Small intestine (tissue), 7 donors: ENCODE measurements at regions not wholly inside any gene's neighbourhood (a gene's known extent, or its start where the extent isn't known, plus 50 kb on each side); places are given as distances from the start of the nearest gene placed in this dataset.

Experiments used
- DNase-seq, 2 donors: peaks; one replicate each; pipeline versions ENCODE4 v3.0.0 to v3.0.0-alpha.2; 2013
- FAIRE-seq: peaks from 2 replicates; lab custom pipeline; 2012; peaks lifted over from hg19 to GRCh38; lab: Jason Lieb, UNC
- H3K27ac ChIP-seq, 3 donors: one replicate each; pipeline ENCODE4 v1.5.1; 2013; ENCODE audit warnings: low read length in 2 of 3, mild to moderate bottlenecking in 2 of 3, control low read depth in 1 of 3, inconsistent platforms in 1 of 3, low read depth in 1 of 3, moderate library complexity in 1 of 3
- H3K27me3 ChIP-seq, 3 donors: one replicate each; pipeline ENCODE4 v1.6.1; 2013; ENCODE audit warnings: low read length in 3 of 3, inconsistent platforms in 1 of 3; ENCODE audit not compliant: control insufficient read depth in 3 of 3, insufficient read depth in 3 of 3
- H3K36me3 ChIP-seq, 3 donors: one replicate each; pipeline ENCODE4 v1.6.1; 2013; ENCODE audit warnings: low read length in 3 of 3, inconsistent platforms in 1 of 3, low read depth in 1 of 3, mild to moderate bottlenecking in 1 of 3, moderate library complexity in 1 of 3; ENCODE audit not compliant: control insufficient read depth in 3 of 3, insufficient read depth in 2 of 3
- H3K4me1 ChIP-seq, 3 donors: one replicate each; pipeline ENCODE4 v1.6.1; 2013; ENCODE audit warnings: low read length in 2 of 3, inconsistent platforms in 1 of 3, low read depth in 1 of 3, mild to moderate bottlenecking in 1 of 3, moderate library complexity in 1 of 3; ENCODE audit not compliant: control insufficient read depth in 3 of 3, insufficient read depth in 2 of 3
- H3K4me3 ChIP-seq, 3 donors: one replicate each; pipeline ENCODE4 v1.5.1; 2013; ENCODE audit warnings: low read length in 3 of 3, control low read depth in 1 of 3, inconsistent platforms in 1 of 3, low read depth in 1 of 3, mild to moderate bottlenecking in 1 of 3, moderate library complexity in 1 of 3
- H3K9me3 ChIP-seq, 2 donors: one replicate each; pipeline ENCODE4 v1.6.1; 2013; ENCODE audit warnings: low read depth in 1 of 2, low read length in 1 of 2; ENCODE audit not compliant: control insufficient read depth in 2 of 2, insufficient read depth in 1 of 2
- WGBS, 3 donors: extraction: QIAGEN DNeasy Blood & Tissue Kit; methylation state at CpG; one replicate each; pipeline ENCODE4 v1.1.7; 2013; 5-methylcytosine and 5-hydroxymethylcytosine counted together
- donor health status: healthy with polysubstance abuse.
- donor health status: control.
- donor health status: control.
- donor health status: Bipolar disorder and iron deficiency.
- donor health status: healthy.

- no peak for DNase-seq
- H3K4me3 ChIP-seq = no peak overlapping the region
Measured at GRCh38 chr18:2258954-2259353, 312.4 kb downstream of the METTL4 start.

GRCh38 chr18:2263303-2263890 is 307.9 kb downstream of the METTL4 start:
- Histone ChIP-seq H3K4me1 (no peaks in the 10 kb centered on the region), H3K36me3 (no peaks in the 10 kb centered on the region), H3K27me3 (peaks cover 0 to 2% (median 0%) of the 10 kb centered on the region in 3 donors), H3K4me3 (no peak overlapping the region), H3K27ac (no peak overlapping the region), H3K9me3 (no peaks in the 10 kb centered on the region)
- no peak for FAIRE-seq
- DNase-seq = no peak
- 91 to 93% (median 93%) methylated on average over 8 of the region's 8 CpGs for WGBS, 3 donors

More at GRCh38 chr18:2258954-2259353, 312.4 kb downstream of the METTL4 start:
- no peaks in the 10 kb centered on the region for H3K4me1 ChIP-seq
- no peaks in the 10 kb centered on the region for H3K36me3 ChIP-seq
- H3K27ac ChIP-seq = no peak overlapping the region
- WGBS, 3 donors = 60 to 66% (median 62%) methylated on average over 6 of the region's 6 CpGs
- H3K27me3 ChIP-seq = no peaks in the 10 kb centered on the region
- no peak for FAIRE-seq
- H3K9me3 ChIP-seq = no peaks in the 10 kb centered on the region

GRCh38 chr18:2274613-2275012 is 296.7 kb downstream of the METTL4 start:
- H3K4me1 ChIP-seq = no peaks in the 10 kb centered on the region
- FAIRE-seq = no peak
- no peak overlapping the region for H3K27ac ChIP-seq
- H3K27me3 ChIP-seq = no peaks in the 10 kb centered on the region
- H3K4me3 ChIP-seq = no peak overlapping the region
- 78 to 85% (median 83%) methylated on average over 2 of the region's 2 CpGs for WGBS, 3 donors
- H3K36me3 ChIP-seq = no peaks in the 10 kb centered on the region
- no peaks in the 10 kb centered on the region for H3K9me3 ChIP-seq
- DNase-seq = no peak

- FAIRE-seq = no peak
- DNase-seq = no peak
- no peaks in the 10 kb centered on the region for H3K27me3 ChIP-seq
- H3K9me3 ChIP-seq = no peaks in the 10 kb centered on the region
- H3K4me1 ChIP-seq = no peaks in the 10 kb centered on the region
- H3K27ac ChIP-seq = no peak overlapping the region
- no peak overlapping the region for H3K4me3 ChIP-seq
- WGBS, 3 donors = 54 to 65% (median 58%) methylated on average over 1 of the region's 1 CpG
- H3K36me3 ChIP-seq = no peaks in the 10 kb centered on the region
Measured at GRCh38 chr18:2281086-2281485, 290.2 kb downstream of the METTL4 start.

- no peak overlapping the region for H3K4me3 ChIP-seq
- H3K4me1 ChIP-seq = no peaks in the 10 kb centered on the region
- H3K36me3 ChIP-seq = no peaks in the 10 kb centered on the region
- H3K9me3 ChIP-seq = no peaks in the 10 kb centered on the region
- H3K27me3 ChIP-seq = no peaks in the 10 kb centered on the region
- WGBS, 3 donors = 62 to 73% (median 63%) methylated on average over 11 of the region's 11 CpGs
- no peak for FAIRE-seq
- H3K27ac ChIP-seq = no peak overlapping the region
- DNase-seq = no peak
Measured at GRCh38 chr18:2281523-2282199, 289.6 kb downstream of the METTL4 start.

- Histone ChIP-seq H3K9me3 (peaks cover 0 to 2% of the 10 kb centered on the region in 2 donors), H3K36me3 (no peaks in the 10 kb centered on the region), H3K27ac (no peak overlapping the region), H3K4me1 (no peaks in the 10 kb centered on the region), H3K4me3 (no peak overlapping the region), H3K27me3 (no peaks in the 10 kb centered on the region)
- FAIRE-seq = no peak
- DNase-seq = no peak
- 58 to 80% (median 68%) methylated on average over 5 to 7 of the region's 7 CpGs for WGBS, 3 donors
Measured at GRCh38 chr18:2293109-2293839, 278.0 kb downstream of the METTL4 start.

GRCh38 chr18:2301316-2301715 is 270.0 kb downstream of the METTL4 start:
- Histone ChIP-seq H3K4me3 (no peak overlapping the region), H3K27me3 (no peaks in the 10 kb centered on the region), H3K27ac (no peak overlapping the region), H3K36me3 (no peaks in the 10 kb centered on the region), H3K9me3 (no peaks in the 10 kb centered on the region), H3K4me1 (no peaks in the 10 kb centered on the region)
- DNase-seq (peak in 1 of 2 donors; percentile 19), FAIRE-seq (no peak)
- WGBS, 3 donors = 21 to 64% (median 43%) methylated on average over 2 of the region's 2 CpGs

- 52 to 57% (median 52%) methylated on average over 1 of the region's 1 CpG for WGBS, 3 donors
- Histone ChIP-seq H3K9me3 (no peaks in the 10 kb centered on the region), H3K36me3 (no peaks in the 10 kb centered on the region), H3K4me3 (no peak overlapping the region), H3K27me3 (no peaks in the 10 kb centered on the region), H3K27ac (no peak overlapping the region), H3K4me1 (no peaks in the 10 kb centered on the region)
- DNase-seq = no peak
- no peak for FAIRE-seq
Measured at GRCh38 chr18:2302012-2302411, 269.3 kb downstream of the METTL4 start.
